ENCODE measurements at regions not wholly inside any gene's neighbourhood (a gene's known extent, or its start where the extent isn't known, plus 50 kb on each side); places are given as distances from the start of the nearest gene placed in this dataset.

GRCh38 chr10:36301139-36301538 lies 659.0 kb upstream of the FZD8 start:
- H4K20me1 ChIP-seq (ENCODE audit: insufficient read depth, low read length): no peaks in the 10 kb centered on the region
- no peak overlapping the region for H3K4me2 ChIP-seq (ENCODE audit: low read depth, low read length)
- no peaks in the 10 kb centered on the region for H3K9me2 ChIP-seq (replicated peaks; ENCODE audit: insufficient read depth, low read length)
- H3K9me3 ChIP-seq (replicated peaks; ENCODE audit: insufficient read depth, low read length): no peaks in the 10 kb centered on the region
- no peak overlapping the region for H3K9ac ChIP-seq (ENCODE audit: low read length)
- H3K79me2 ChIP-seq (ENCODE audit: low read length): no peaks in the 10 kb centered on the region
- no peaks in the 10 kb centered on the region for H3K36me3 ChIP-seq (replicated peaks; ENCODE audit: insufficient read depth, low read length)
- DNase-seq: no peak
- H3K4me3 ChIP-seq (ENCODE audit: low read length): no peak overlapping the region
- TF ChIP-seq CTCF (IDR thresholded peaks at IDR 0.05; ENCODE audit: low read length): no peak
- TF ChIP-seq EZH2 (optimal IDR thresholded peaks at IDR 0.05; ENCODE audit: low read depth, low read length): no peak
- TF ChIP-seq EZH2phosphoT487 (IDR thresholded peaks at IDR 0.05; ENCODE audit: low read length): no peak
- no peak overlapping the region for H3K27ac ChIP-seq (ENCODE audit: low read length)
- H3K27me3 ChIP-seq (replicated peaks; ENCODE audit: insufficient read depth, low read length): no peaks in the 10 kb centered on the region
- no peaks in the 10 kb centered on the region for H3F3A ChIP-seq (ENCODE audit: insufficient read depth, low read length)
- no peaks in the 10 kb centered on the region for H3K4me1 ChIP-seq (ENCODE audit: low read length)
- H2AFZ ChIP-seq (ENCODE audit: low read length): no peak overlapping the region

- H3K4me3 ChIP-seq (ENCODE audit: low read length): no peak overlapping the region
- no peaks in the 10 kb centered on the region for H3K36me3 ChIP-seq (replicated peaks; ENCODE audit: insufficient read depth, low read length)
These were observed 641.7 kb upstream of the FZD8 start for GRCh38 chr10:36283827-36284226.

GRCh38 chr10:36281831-36282331 lies 639.8 kb upstream of the FZD8 start:
- no peak for TF ChIP-seq EZH2phosphoT487 (IDR thresholded peaks at IDR 0.05; ENCODE audit: low read length)
- TF ChIP-seq EZH2 (optimal IDR thresholded peaks at IDR 0.05; ENCODE audit: low read depth, low read length): no peak
- TF ChIP-seq CTCF (IDR thresholded peaks at IDR 0.05; ENCODE audit: low read length): no peak

More at GRCh38 chr10:36283827-36284226, 641.7 kb upstream of the FZD8 start:
- DNase-seq: no peak
- H4K20me1 ChIP-seq (ENCODE audit: insufficient read depth, low read length): no peaks in the 10 kb centered on the region
- H3K9me2 ChIP-seq (replicated peaks; ENCODE audit: insufficient read depth, low read length): no peaks in the 10 kb centered on the region
- no peak overlapping the region for H3K27ac ChIP-seq (ENCODE audit: low read length)
- no peaks in the 10 kb centered on the region for H3K4me1 ChIP-seq (ENCODE audit: low read length)
- no peak overlapping the region for H2AFZ ChIP-seq (ENCODE audit: low read length)
- H3K79me2 ChIP-seq (ENCODE audit: low read length): no peaks in the 10 kb centered on the region
- H3K9ac ChIP-seq (ENCODE audit: low read length): no peak overlapping the region
- no peaks in the 10 kb centered on the region for H3F3A ChIP-seq (ENCODE audit: insufficient read depth, low read length)
- H3K27me3 ChIP-seq (replicated peaks; ENCODE audit: insufficient read depth, low read length): no peaks in the 10 kb centered on the region
- TF ChIP-seq EZH2 (optimal IDR thresholded peaks at IDR 0.05; ENCODE audit: low read depth, low read length): no peak
- TF ChIP-seq EZH2phosphoT487 (IDR thresholded peaks at IDR 0.05; ENCODE audit: low read length): no peak
- no peak for TF ChIP-seq CTCF (IDR thresholded peaks at IDR 0.05; ENCODE audit: low read length)
- no peaks in the 10 kb centered on the region for H3K9me3 ChIP-seq (replicated peaks; ENCODE audit: insufficient read depth, low read length)
- no peak overlapping the region for H3K4me2 ChIP-seq (ENCODE audit: low read depth, low read length)

More at GRCh38 chr10:36281831-36282331, 639.8 kb upstream of the FZD8 start:
- no peaks in the 10 kb centered on the region for H3K36me3 ChIP-seq (replicated peaks; ENCODE audit: insufficient read depth, low read length)
- H3K27me3 ChIP-seq (replicated peaks; ENCODE audit: insufficient read depth, low read length): no peaks in the 10 kb centered on the region
- H3K27ac ChIP-seq (ENCODE audit: low read length): no peak overlapping the region
- no peak overlapping the region for H3K4me2 ChIP-seq (ENCODE audit: low read depth, low read length)
- H3K9me3 ChIP-seq (replicated peaks; ENCODE audit: insufficient read depth, low read length): no peaks in the 10 kb centered on the region
- no peak overlapping the region for H3K4me3 ChIP-seq (ENCODE audit: low read length)
- H3K79me2 ChIP-seq (ENCODE audit: low read length): no peaks in the 10 kb centered on the region
- no peaks in the 10 kb centered on the region for H4K20me1 ChIP-seq (ENCODE audit: insufficient read depth, low read length)
- no peaks in the 10 kb centered on the region for H3F3A ChIP-seq (ENCODE audit: insufficient read depth, low read length)
- H3K9ac ChIP-seq (ENCODE audit: low read length): no peak overlapping the region
- no peaks in the 10 kb centered on the region for H3K9me2 ChIP-seq (replicated peaks; ENCODE audit: insufficient read depth, low read length)
- no peak for DNase-seq
- H3K4me1 ChIP-seq (ENCODE audit: low read length): no peaks in the 10 kb centered on the region
- no peak overlapping the region for H2AFZ ChIP-seq (ENCODE audit: low read length)

Data from MM.1S (cell line).